ENCODE measurements at regions not wholly inside any gene's neighbourhood (a gene's known extent, or its start where the extent isn't known, plus 50 kb on each side); places are given as distances from the start of the nearest gene placed in this dataset.

- no peak for DNase-seq
Observed at GRCh38 chr9:89749500-89750116, 144.8 kb downstream of the GADD45G start.

- no peak for DNase-seq
Observed at GRCh38 chr9:89750117-89750791, 145.4 kb downstream of the GADD45G start.

DNA sequence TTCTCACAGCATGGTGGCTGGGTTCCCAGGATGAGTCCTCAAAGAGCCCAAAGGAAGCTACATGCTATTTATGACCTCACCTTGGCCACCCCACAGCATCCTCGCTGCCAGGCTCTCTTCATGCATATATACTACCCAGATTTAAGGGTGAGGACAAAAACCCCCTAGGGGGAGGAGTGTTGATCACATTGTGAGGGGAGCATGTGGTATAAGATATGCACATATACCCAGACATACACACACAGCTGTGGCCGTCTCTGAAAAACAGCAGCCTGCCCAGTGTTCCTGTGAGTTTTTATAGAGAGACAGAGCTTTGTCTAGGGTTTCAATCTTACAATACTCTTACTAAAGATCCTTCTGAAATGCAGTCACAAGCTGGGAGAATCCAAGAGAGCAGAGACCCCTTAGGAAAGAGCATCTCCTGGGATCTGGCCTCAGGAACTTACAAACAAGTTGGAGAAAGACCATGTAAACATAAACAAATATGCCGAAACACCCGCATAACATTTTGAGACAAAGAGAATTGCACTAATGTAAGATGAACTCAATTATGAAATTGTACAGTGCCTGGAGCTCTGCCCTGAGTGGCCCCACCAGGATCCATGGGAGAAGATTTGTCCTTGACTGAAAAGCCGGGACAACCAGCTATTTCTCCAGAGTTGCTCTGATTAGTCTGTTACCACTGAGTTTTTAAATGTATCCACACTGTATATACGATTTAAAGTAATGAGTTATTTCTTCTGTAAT, 146.4 kb downstream of the GADD45G start:
- DNase-seq: no peak

GRCh38 chr9:89752154-89752553, 147.3 kb downstream of the GADD45G start:
- no peak for DNase-seq

GRCh38 chr9:89753472-89754055, 148.8 kb downstream of the GADD45G start:
- DNase-seq: no peak

- no peak for DNase-seq
Observed at GRCh38 chr9:89754193-89754592, 149.4 kb downstream of the GADD45G start.

DNA sequence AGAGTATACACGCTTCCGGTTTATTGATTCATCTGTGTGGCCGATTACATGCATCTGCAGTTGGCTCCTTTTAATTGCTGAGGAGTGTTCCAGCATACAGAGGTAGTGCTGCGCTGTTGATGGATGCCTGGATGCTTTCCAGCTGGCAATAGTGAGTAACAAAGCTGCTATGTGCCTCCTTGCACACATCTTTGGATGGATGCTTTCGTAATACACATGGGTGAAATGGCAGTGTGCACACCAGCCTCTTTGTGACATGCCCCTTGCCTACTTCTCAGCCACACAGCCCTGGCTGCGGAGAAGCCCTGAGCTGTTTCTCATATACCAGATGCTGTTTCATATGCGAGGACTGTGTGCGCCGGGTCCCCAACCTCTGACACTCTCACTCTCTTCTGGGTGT, 151.0 kb downstream of the GADD45G start:
- no peak for DNase-seq

GRCh38 chr9:89756891-89757537, 152.2 kb downstream of the GADD45G start:
- DNase-seq: no peak

DNA sequence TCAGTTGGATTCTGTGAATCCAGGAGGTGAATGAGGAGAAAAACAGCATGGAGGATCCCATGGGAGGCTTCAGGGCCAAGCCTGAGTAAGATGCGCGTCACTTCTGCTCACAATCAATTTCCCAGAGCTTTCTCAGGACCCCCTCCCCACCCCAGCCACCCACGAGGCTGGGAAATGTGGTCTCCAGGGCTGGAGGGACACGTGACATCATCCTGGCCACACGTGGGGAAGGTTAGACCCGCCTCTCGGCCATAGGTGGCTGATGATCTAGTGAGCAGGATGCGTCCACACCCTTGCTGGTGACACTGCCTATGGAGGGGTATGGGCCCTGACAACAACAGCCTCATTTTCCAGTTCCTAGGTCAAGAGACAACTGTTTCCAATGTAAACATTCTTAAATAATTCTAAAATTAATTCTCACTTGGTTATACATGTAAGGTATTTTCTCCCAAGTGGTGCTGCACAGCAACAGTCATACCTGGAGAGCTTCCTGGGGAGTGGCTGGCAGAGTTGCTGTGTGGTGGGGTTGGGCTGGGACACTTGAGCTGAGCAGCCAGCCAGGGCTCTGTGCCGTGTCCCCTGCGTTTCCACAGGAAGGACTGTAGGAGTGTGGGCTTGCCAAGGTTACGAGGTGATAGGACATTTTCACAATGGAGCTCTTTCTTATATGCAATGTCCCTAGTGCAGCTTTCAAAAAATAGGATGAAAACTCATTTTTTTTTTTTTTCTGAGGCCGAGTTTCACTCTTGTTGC, 153.1 kb downstream of the GADD45G start:
- no peak for DNase-seq

- DNase-seq: no peak
Observed at GRCh38 chr9:89759572-89759971, 154.8 kb downstream of the GADD45G start.

GRCh38 chr9:89760123-89760522, 155.3 kb downstream of the GADD45G start:
- DNase-seq: no peak

DNA sequence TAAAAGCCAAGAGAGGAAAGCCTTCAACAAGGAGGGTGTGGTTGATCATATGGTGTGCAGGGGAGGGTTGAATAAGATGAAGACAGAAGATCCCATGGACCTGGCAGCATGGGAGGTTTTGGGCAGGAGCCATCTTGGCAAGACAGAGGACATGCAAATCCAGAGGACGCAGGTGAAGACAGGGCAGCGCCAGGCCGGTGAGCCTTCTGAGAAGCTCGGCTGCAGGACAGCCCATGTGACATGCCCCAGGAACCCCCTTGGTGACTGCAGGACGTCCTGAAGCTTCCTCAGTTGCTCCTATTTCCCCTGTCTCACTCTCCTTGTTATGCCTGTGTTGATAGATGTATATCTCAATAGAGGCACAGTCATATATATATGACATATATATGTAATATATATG, 159.4 kb downstream of the GADD45G start:
- no peak for DNase-seq

DNA sequence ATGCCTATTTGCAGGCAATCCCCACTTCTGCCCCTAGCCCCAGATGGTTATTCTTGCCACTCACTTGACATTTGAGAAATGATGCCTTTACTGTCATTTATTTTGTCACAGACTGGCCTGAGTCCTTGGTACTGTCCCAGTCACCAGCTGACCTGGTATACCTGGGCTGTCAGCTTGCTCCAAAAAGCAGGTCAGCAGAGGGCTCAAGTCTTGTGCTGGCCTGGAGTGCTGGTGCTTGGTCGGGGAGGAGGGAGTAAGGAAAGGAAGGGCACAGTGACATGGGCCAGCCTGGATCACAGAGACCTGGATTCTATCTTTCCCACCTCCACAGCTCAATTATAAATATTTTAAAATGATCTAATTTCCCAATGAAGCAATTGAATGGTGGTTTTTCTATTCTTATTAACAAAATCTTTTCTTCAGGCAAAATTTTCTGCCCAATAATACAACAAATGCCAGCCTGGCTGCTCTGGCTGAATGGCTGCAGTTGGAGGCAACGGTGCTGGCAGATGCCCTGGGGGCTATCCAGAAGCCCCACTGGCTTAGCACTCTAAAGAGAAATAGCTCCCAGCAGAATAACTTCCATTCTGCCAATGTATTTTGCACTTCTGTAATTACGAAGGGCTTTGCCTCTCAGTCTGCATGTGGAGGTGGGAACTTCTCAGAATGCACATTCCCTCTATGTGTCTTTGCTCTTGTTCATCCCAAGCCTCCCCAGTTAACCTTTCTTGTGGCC, 160.6 kb downstream of the GADD45G start:
- DNase-seq: no peak

DNA sequence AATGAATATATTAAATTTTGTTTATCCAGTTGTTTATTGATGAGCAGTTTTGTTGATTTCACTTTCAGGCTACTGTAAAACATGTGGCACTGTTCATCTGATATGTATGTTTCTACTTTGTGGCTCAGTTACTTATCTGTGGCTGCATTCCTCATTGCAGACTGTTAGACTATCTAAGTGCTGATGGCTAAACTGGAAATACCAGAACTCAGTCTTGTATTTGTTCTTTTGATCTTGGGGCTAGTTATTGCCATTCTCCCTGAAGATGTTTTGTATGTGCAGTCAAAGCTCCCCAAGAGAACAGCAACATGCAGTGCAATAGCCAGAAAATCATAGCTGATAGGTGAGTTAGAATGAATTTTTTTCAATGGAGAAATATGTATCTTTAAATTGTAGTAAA, 162.2 kb downstream of the GADD45G start:
- DNase-seq: no peak

DNA sequence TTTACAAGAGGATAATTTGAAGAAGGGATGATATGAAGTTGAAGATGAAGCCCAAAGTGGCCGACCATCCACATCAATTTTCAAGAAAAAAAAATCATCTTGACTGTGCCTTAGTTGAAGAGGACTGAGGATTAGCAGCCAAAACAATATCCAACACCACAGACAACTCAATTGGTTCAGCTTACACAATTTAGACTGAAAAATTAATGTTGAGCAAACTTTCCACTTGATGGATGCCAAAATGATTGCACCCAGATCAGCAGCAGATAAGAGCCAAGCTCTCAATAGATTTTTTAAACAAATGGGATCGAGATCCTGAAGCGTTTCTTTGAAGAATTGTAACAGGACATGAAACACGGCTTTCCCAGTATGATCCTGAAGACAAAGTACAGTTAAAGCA, 163.2 kb downstream of the GADD45G start:
- no peak for DNase-seq

GRCh38 chr9:89768650-89769071, 163.8 kb downstream of the GADD45G start:
- DNase-seq: no peak

- no peak for DNase-seq
Observed at GRCh38 chr9:89770531-89771174, 165.8 kb downstream of the GADD45G start.

- no peak for DNase-seq
Observed at GRCh38 chr9:89771205-89771604, 166.4 kb downstream of the GADD45G start.

- no peak for DNase-seq
Observed at GRCh38 chr9:89773170-89773569, 168.4 kb downstream of the GADD45G start.

- no peak for DNase-seq
Observed at GRCh38 chr9:89774858-89775370, 170.1 kb downstream of the GADD45G start.

- no peak for DNase-seq
Observed at GRCh38 chr9:89775641-89776040, 170.8 kb downstream of the GADD45G start.
